ENCODE measurements at regions not wholly inside any gene's neighbourhood (a gene's known extent, or its start where the extent isn't known, plus 50 kb on each side); places are given as distances from the start of the nearest gene placed in this dataset.

DNA sequence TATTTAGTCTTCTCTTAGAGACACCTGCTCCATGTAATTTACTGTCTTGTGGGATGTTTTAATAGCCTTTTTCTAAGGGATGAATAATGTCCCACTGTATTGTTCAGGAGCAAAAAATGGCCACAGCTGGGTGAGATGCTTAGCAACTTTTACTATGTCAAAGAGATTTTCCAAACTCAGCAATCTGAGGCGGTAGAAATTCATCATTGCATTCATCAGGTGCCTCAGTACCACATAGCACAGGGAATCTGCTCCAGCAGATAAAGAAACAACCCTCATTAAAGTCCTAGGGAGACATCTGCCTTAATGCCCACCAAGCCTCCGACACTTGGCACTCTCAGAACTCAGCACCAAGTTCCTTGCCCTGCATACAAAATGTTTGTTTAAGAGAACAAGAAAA is 266.9 kb downstream of the SIPA1L2 start:
- TF ChIP-seq, protein P1, sequence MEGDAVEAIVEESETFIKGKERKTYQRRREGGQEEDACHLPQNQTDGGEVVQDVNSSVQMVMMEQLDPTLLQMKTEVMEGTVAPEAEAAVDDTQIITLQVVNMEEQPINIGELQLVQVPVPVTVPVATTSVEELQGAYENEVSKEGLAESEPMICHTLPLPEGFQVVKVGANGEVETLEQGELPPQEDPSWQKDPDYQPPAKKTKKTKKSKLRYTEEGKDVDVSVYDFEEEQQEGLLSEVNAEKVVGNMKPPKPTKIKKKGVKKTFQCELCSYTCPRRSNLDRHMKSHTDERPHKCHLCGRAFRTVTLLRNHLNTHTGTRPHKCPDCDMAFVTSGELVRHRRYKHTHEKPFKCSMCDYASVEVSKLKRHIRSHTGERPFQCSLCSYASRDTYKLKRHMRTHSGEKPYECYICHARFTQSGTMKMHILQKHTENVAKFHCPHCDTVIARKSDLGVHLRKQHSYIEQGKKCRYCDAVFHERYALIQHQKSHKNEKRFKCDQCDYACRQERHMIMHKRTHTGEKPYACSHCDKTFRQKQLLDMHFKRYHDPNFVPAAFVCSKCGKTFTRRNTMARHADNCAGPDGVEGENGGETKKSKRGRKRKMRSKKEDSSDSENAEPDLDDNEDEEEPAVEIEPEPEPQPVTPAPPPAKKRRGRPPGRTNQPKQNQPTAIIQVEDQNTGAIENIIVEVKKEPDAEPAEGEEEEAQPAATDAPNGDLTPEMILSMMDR (IDR thresholded peaks at IDR 0.05): no peak
- TF ChIP-seq POLR2A (IDR thresholded peaks at IDR 0.05): no peak
